ENCODE measurements at regions not wholly inside any gene's neighbourhood (a gene's known extent, or its start where the extent isn't known, plus 50 kb on each side); places are given as distances from the start of the nearest gene placed in this dataset.
"Not testable (repeated sequence)": the region's sequence is repeated elsewhere in the genome, so short reads cannot be mapped to it uniquely, and the experiment has no call there.

GRCh38 chr1:187038784-187039183, 210.0 kb downstream of the PLA2G4A start:
- peak; percentile 23 for DNase-seq (ENCODE audit: low read depth)

- no peak for DNase-seq (ENCODE audit: low read depth)
Measured at GRCh38 chr1:187041104-187041503, 212.4 kb downstream of the PLA2G4A start.

GRCh38 chr1:187042538-187042937, 213.8 kb downstream of the PLA2G4A start:
- no peak for DNase-seq (ENCODE audit: low read depth)

- not testable (repeated sequence) for DNase-seq (ENCODE audit: low read depth)
Measured at GRCh38 chr1:187043433-187043832, 214.7 kb downstream of the PLA2G4A start.

GRCh38 chr1:187044411-187044810, 215.7 kb downstream of the PLA2G4A start:
- DNase-seq (ENCODE audit: low read depth) = no peak

- DNase-seq (ENCODE audit: low read depth) = no peak
Measured at GRCh38 chr1:187045371-187045770, 216.6 kb downstream of the PLA2G4A start.

GRCh38 chr1:187046293-187046692, 217.5 kb downstream of the PLA2G4A start:
- no peak for DNase-seq (ENCODE audit: low read depth)

GRCh38 chr1:187047298-187047697, 218.5 kb downstream of the PLA2G4A start:
- no peak for DNase-seq (ENCODE audit: low read depth)

- peak; percentile 42 for DNase-seq (ENCODE audit: low read depth)
Measured at GRCh38 chr1:187051618-187052232, 223.0 kb downstream of the PLA2G4A start.

- no peak for DNase-seq (ENCODE audit: low read depth)
Measured at GRCh38 chr1:187053876-187054275, 225.1 kb downstream of the PLA2G4A start.

GRCh38 chr1:187054862-187055757, 226.4 kb downstream of the PLA2G4A start:
- no peak for DNase-seq (ENCODE audit: low read depth)

- DNase-seq (ENCODE audit: low read depth) = no peak
Measured at GRCh38 chr1:187063271-187063670, 234.5 kb downstream of the PLA2G4A start.

GRCh38 chr1:187067160-187067559, 238.4 kb downstream of the PLA2G4A start:
- DNase-seq (ENCODE audit: low read depth) = no peak

GRCh38 chr1:187070076-187070475, 241.3 kb downstream of the PLA2G4A start:
- DNase-seq (ENCODE audit: low read depth) = peak; percentile 2

GRCh38 chr1:187072262-187073034, 243.7 kb downstream of the PLA2G4A start:
- DNase-seq (ENCODE audit: low read depth) = peak; percentile 22

GRCh38 chr1:187073035-187073560, 244.3 kb downstream of the PLA2G4A start:
- DNase-seq (ENCODE audit: low read depth) = peak; percentile 44

- DNase-seq (ENCODE audit: low read depth) = not testable (repeated sequence)
Measured at GRCh38 chr1:187073634-187074245, 245.0 kb downstream of the PLA2G4A start.

GRCh38 chr1:187074445-187075048, 245.8 kb downstream of the PLA2G4A start:
- no peak for DNase-seq (ENCODE audit: low read depth)

- no peak for DNase-seq (ENCODE audit: low read depth)
Measured at GRCh38 chr1:187076922-187077321, 248.2 kb downstream of the PLA2G4A start.

GRCh38 chr1:187078321-187078720, 249.6 kb downstream of the PLA2G4A start:
- no peak for DNase-seq (ENCODE audit: low read depth)

- DNase-seq (ENCODE audit: low read depth) = no peak
Measured at GRCh38 chr1:187078916-187079315, 250.2 kb downstream of the PLA2G4A start.

Measured in RPMI7951 (cell line).